ENCODE measurements at regions not wholly inside any gene's neighbourhood (a gene's known extent, or its start where the extent isn't known, plus 50 kb on each side); places are given as distances from the start of the nearest gene placed in this dataset.
"Not testable (repeated sequence)": the region's sequence is repeated elsewhere in the genome, so short reads cannot be mapped to it uniquely, and the experiment has no call there.

GRCh38 chr11:71638801-71639519, 56.3 kb upstream of the KRTAP5-11 start:
- peak; percentile 30 for DNase-seq

DNA sequence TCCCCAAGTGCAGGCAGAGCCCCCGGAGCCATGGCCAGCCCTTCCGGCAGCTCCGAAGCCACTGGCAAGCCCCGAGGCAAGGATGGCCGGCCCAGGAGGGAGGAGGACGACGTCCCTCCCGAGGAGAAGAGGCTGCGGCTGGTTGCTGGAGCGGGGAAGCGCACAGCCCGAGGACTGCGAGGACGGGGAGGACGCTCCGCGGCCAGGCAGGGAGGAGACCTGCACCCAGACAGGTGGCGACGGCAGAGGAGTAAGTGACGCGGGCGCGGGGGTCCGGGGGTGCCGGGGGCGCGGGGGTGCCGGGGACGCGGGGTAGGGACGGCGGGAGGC, 56.8 kb upstream of the KRTAP5-11 start:
- DNase-seq, result peak; percentile 30

GRCh38 chr11:71639916-71640315, 57.2 kb upstream of the KRTAP5-11 start:
- DNase-seq, result not testable (repeated sequence)

DNA sequence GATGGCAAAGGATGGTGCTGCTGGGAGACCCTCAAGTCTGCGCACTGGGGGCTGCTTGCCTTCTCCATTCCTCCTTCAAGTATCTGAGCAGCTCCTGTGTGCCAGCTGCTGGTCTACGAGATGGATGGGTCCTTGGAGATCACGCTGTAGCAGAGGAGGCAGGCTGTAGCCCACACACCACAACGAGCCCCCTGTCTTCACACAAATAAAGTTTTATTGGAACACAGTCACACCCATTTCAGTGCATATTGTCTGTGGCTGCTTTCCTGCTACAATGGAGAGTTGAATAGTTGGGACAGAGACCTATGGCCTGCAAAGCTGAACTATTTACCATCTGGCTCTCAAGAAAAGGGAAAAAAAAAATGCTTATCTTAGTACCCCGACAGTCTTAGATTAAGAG, 64.4 kb upstream of the KRTAP5-11 start:
- not testable (repeated sequence) for DNase-seq

DNA sequence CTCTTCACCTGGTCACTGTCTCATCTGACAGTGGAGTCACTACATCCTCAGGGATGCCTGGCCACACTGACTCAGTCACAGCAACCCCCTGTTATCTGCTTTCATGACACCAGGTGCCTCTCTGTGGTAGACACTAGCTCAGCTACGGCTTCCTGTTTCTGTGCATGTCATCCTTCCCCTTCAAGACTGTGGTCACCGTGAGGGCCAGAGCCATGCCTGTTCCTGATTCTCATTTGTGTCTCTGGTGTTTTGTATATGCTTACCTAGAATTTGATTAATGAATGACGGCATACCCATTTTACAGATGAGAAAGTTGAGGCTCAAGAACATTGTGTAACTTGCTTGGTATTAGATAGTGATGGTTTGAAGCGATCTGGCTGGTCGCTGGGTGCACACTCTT, 70.3 kb upstream of the KRTAP5-11 start:
- DNase-seq, result not testable (repeated sequence)

DNA sequence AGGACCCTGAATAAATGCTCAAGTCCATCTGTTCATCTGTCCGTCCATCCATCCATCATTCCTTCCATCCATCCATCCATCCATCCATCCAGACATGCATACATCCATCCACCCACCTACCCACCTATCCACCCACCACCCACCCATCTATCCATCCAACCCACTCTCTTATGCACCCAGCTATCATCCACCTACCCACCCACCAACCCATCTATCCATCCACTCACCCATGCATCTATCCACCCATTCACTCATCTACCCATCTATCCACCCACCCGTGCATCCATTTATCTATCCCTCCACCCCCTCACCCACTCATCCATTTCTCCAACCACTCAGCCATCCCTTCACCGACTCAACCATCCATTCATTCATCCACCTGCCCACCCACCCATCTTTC, 71.7 kb upstream of the KRTAP5-11 start:
- not testable (repeated sequence) for DNase-seq

DNA sequence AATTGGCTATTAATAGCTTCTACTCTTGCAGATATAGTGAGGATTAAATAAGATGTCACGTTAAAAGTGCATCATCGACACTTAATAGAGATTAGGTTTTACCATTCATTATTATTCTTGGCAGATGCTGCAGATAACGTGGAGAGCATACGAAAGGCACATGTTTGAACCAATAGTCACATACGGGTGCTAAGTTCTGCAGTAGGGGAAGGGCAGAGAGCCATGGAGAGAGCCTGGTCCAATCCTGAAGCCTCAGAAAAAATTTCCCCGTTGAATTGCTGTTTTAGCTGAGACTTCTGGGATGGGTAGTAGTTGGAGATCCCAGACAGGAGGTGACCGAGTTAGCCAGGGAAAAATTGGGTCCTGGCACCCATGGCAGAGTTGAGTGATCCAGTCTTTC, 72.4 kb upstream of the KRTAP5-11 start:
- DNase-seq, result not testable (repeated sequence)

GRCh38 chr11:71656513-71656912, 73.8 kb upstream of the KRTAP5-11 start:
- not testable (repeated sequence) for DNase-seq

GRCh38 chr11:71664941-71665340, 82.3 kb upstream of the KRTAP5-11 start:
- DNase-seq, result not testable (repeated sequence)

DNA sequence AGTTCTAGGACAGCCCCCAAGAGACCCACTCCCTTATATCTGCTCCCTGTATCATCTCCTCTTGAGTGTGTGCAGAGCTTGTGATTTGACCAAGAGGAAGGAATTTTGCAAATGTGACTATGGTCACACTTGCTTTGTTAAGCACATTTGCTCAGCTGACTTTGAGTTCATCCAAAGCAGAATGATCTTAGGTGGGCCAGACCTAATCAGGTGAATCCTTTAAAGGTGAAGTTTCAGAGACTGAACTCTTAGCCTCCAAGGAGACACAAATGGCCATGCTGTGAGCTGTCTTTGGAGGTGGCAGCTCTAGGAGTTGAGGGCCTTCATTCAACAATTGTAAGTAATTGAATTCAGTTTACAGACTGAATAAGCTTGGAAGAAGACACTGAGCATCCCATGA, 115.4 kb upstream of the KRTAP5-11 start:
- DNase-seq, result not testable (repeated sequence)

DNA sequence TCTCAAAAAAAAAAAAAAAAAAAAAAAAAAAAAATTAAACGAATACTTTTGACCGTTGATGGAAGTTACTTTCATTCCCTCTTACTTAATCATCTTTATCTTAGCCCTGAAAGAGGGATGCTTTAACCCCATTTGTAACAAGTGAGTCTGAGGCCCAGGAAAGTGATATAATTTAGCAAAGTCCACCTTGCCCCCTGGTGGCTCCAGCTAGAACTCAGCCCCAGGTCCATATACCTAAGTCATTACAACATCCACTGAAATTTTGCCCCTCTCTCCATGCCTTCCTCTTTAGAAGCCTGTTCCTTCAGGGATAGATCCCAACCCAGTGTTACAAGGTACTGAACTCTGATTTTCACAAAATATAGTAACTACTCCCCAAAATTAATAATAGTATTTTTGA, 116.3 kb upstream of the KRTAP5-11 start:
- not testable (repeated sequence) for DNase-seq

GRCh38 chr11:71701435-71702291, 119.0 kb upstream of the KRTAP5-11 start:
- DNase-seq, result not testable (repeated sequence)

- not testable (repeated sequence) for DNase-seq
Observed at GRCh38 chr11:71705086-71705737, 122.5 kb upstream of the KRTAP5-11 start.

DNA sequence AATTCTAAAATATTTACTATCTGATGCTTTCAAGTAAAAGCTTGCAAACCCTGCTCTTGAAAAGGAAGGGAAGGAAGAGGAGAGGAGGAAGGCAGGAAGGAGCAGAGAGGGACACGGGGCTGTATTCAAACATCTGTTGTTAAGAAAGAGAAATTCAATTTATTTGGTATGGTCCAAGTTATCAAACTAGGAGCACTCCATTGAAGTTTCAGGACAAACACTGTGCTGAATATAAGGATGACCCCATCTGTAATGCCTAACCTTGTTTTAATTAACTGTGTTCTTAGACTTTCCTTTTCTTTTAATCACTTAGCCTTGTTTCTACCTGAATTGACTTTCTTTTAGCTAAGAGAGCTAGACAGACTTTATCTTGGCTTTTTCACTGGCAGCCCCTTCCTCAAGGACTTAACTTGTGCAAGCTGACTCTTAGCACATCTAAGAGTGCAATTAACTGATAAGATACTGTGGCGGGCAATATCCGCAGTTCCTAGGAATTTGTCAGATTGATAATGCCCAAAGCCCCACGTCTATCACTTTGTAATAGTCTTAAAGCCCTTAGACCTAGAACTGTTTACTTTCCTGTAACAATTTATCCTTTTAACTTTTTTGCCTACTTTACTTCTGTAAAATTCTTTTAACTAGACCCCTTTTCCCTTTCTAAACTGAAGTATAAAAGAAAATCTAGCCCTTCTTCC, 123.2 kb upstream of the KRTAP5-11 start:
- not testable (repeated sequence) for DNase-seq

DNA sequence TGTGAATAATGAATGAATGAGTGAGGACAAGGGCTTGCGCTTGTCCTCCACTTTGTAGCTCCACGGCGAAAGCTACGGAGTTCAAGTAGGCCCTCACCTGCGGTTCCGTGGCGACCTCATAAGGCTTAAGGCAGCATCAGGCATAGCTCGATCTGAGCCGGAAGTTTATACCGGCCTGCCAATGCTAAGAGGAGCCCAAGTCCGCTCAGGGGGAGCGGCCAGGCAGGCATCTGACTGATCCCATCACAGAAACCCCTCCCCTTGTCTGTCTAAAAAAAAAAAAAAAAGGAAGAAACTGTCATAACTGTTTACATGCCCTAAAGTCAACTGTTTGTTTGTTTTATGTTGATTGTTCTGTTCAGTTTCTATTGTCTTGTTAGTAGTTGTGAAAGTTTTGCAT, 124.4 kb upstream of the KRTAP5-11 start:
- DNase-seq, result not testable (repeated sequence)

DNA sequence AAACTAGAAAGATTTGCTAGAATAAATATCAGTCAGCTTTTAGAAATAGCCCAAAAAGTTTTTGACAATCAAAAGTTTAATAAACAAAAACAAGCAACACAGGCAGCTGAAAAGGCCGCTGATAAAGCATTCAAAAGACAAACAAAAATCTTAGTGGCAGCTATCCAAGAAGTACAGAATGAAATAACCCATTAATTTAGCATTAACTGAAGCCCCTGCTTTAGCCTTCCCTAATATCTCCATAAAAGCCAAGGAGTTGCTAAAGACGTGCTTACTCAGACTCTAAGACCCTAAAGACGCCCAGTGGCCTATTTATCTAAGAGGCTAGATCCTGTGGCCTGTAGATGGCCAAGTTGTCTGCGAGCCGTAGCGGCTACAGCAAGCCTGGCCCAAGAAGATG, 123.5 kb upstream of the DEFB108B start:
- DNase-seq, result not testable (repeated sequence)

- not testable (repeated sequence) for DNase-seq
Observed at GRCh38 chr11:71710171-71710671, 122.8 kb upstream of the DEFB108B start.

DNA sequence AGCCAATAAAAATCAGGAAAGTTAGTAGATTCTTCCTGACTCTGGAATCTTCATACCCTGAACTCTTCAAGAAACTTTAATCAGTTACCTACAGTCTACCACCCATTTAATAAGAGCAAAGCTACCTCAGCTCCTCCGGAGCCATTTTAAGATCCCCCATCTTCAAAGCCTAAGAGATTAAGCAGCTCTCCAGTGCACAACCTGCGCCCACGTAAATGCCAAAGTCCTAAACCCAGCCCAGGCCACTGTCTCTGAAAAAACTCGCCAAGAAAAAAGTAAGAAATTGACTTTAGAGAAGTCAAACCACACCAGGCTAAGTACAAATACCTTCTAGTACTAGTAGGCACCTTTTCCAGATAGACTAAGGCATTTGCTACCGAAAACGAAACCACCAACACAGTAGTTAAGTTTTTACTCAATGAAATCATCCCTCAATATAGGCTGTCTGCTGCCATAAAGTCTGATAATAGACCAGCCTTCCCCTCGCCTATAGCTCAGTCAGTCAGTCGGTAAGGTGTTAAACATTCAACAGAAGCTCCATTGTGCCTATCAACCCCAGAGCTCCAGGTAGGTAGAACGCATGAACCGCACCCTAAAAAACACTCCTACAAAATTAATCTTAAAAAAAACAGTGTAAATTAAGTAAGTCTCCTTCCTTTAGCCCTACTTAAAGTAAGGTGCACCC, 122.2 kb upstream of the DEFB108B start:
- DNase-seq, result not testable (repeated sequence)

- not testable (repeated sequence) for DNase-seq
Observed at GRCh38 chr11:71712350-71712749, 120.7 kb upstream of the DEFB108B start.

GRCh38 chr11:71712846-71713245, 120.2 kb upstream of the DEFB108B start:
- DNase-seq, result not testable (repeated sequence)

- not testable (repeated sequence) for DNase-seq
Observed at GRCh38 chr11:71714510-71714909, 118.5 kb upstream of the DEFB108B start.

- DNase-seq, result not testable (repeated sequence)
Observed at GRCh38 chr11:71721840-71722239, 111.2 kb upstream of the DEFB108B start.
